ENCODE measurements at regions not wholly inside any gene's neighbourhood (a gene's known extent, or its start where the extent isn't known, plus 50 kb on each side); places are given as distances from the start of the nearest gene placed in this dataset.
"Not testable (repeated sequence)": the region's sequence is repeated elsewhere in the genome, so short reads cannot be mapped to it uniquely, and the experiment has no call there.

DNA sequence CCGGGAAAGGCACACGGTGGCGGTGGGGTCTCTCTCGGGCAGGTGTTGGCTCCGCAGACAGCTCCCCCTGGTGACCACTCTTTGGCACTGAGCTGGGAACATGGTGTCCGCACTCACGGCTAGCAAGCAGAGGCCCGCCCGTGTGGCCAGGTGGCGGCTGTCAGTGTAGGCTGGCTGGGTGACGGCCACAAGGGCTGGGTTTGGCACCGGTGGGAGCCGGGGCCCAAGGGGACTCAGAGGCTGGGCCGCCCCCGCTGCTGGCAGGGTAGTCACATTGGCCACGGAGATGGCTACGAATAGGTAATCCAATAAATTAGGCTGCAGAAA is 1071.7 kb downstream of the RPIA start:
- POLR2A ChIA-PET = no interaction called here

DNA sequence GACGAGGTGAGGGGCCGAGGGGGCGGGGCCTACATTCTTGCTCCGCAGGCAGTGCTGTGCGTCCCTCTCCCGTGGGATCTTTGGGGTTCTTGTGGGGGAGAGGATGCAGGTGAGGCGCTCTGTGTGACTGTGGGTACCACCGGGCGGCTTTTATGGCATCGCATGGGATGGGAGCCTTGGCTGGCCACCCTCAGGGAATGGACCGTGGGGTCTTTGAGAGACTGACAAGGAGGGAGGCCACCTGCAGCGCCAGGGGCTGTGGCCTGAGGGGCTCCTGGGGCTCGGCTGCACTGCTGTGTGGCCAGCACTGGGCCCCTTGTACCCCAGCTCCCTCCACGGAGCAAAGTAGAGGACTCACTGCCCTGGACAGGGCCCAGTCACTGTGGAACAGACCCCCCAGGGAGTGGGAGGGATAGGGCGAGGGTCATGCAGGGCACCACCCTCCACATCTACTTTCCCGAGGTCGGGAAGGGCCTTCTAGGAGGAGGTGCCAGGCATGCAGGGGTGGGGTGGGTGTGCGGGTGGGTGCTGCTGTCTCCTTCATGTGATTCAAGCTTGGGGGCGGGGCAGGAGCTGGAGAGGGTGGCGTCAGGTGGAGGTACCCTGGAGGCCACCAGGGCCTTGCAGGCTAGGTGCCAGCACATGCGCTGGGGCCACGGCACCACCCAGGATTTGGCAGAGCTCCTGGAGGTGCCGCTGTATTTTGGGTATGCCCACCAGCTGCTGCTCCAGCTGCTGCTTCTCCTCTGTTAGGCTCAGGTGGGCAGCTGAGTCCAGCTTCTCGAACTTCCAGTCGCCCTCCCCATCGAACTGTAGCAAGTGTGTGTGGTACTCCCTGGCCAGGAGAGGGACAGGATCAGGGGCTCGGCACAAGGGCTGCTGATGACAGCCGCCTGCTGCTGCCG is 1072.4 kb downstream of the RPIA start:
- no peaks in the 10 kb centered on the region for H3K4me1 Mint-ChIP-seq (ENCODE audit: low read depth)
- Histone ChIP-seq H3K4me3 (ENCODE audit: low read length) (no peak overlapping the region), H3K27ac (ENCODE audit: low read depth in 1 of 2, low read length in 2 of 2) (no peak overlapping the region), H3K9me3 (ENCODE audit: control insufficient read depth in 1 of 2, insufficient read depth in 1 of 2, low read length in 2 of 2) (peaks cover 0 to 65% of the 10 kb centered on the region in 2 experiments), H3K4me1 (ENCODE audit: insufficient read depth, low read length) (no peaks in the 10 kb centered on the region), H3K27me3 (ENCODE audit: control insufficient read depth in 1 of 2, insufficient read depth in 2 of 2, low read length in 2 of 2) (peaks cover 22 to 27% of the 10 kb centered on the region in 2 experiments), H3K36me3 (ENCODE audit: insufficient read depth, low read length) (no peaks in the 10 kb centered on the region)
- DNase-seq (peak in 1 of 14 experiments; percentile 14), ATAC-seq (ENCODE audit: poor library complexity) (no peak)
- CTCF ChIA-PET = no interaction called here
- peaks cover 6% of the 10 kb centered on the region for H3K9me3 Mint-ChIP-seq
- TF ChIP-seq, protein P1, sequence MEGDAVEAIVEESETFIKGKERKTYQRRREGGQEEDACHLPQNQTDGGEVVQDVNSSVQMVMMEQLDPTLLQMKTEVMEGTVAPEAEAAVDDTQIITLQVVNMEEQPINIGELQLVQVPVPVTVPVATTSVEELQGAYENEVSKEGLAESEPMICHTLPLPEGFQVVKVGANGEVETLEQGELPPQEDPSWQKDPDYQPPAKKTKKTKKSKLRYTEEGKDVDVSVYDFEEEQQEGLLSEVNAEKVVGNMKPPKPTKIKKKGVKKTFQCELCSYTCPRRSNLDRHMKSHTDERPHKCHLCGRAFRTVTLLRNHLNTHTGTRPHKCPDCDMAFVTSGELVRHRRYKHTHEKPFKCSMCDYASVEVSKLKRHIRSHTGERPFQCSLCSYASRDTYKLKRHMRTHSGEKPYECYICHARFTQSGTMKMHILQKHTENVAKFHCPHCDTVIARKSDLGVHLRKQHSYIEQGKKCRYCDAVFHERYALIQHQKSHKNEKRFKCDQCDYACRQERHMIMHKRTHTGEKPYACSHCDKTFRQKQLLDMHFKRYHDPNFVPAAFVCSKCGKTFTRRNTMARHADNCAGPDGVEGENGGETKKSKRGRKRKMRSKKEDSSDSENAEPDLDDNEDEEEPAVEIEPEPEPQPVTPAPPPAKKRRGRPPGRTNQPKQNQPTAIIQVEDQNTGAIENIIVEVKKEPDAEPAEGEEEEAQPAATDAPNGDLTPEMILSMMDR (IDR thresholded peaks at IDR 0.05) = no peak
- H3K27ac Mint-ChIP-seq = no peak overlapping the region
- no peak overlapping the region for H3K4me3 Mint-ChIP-seq
- peaks cover 38% of the 10 kb centered on the region for H3K27me3 Mint-ChIP-seq
- H3K36me3 Mint-ChIP-seq (ENCODE audit: low read depth) = no peaks in the 10 kb centered on the region
- intact Hi-C loops (cut with DNase I, micrococcal nuclease) = no loop called here
- POLR2A ChIA-PET = no interaction called here

More for the DNA sequence above, 1071.7 kb downstream of the RPIA start:
- Histone ChIP-seq H3K27ac (ENCODE audit: low read depth in 1 of 2, low read length in 2 of 2) (no peak overlapping the region), H3K4me3 (ENCODE audit: low read length) (no peak overlapping the region), H3K9me3 (ENCODE audit: control insufficient read depth in 1 of 2, insufficient read depth in 1 of 2, low read length in 2 of 2) (peaks cover 0 to 65% of the 10 kb centered on the region in 2 experiments), H3K36me3 (ENCODE audit: insufficient read depth, low read length) (no peaks in the 10 kb centered on the region), H3K4me1 (ENCODE audit: insufficient read depth, low read length) (no peaks in the 10 kb centered on the region), H3K27me3 (ENCODE audit: control insufficient read depth in 1 of 2, insufficient read depth in 2 of 2, low read length in 2 of 2) (peaks cover 22 to 27% of the 10 kb centered on the region in 2 experiments)
- Mint-ChIP-seq H3K27ac (no peak overlapping the region), H3K9me3 (peaks cover 6% of the 10 kb centered on the region), H3K36me3 (ENCODE audit: low read depth) (no peaks in the 10 kb centered on the region), H3K4me3 (no peak overlapping the region), H3K4me1 (ENCODE audit: low read depth) (no peaks in the 10 kb centered on the region), H3K27me3 (peaks cover 34% of the 10 kb centered on the region)
- intact Hi-C loops (cut with DNase I, micrococcal nuclease) = no loop called here
- DNase-seq = peak in 1 of 14 experiments; percentile 22
- CTCF ChIA-PET = no interaction called here
- TF ChIP-seq, protein P1 (IDR thresholded peaks at IDR 0.05) = no peak
- ATAC-seq (ENCODE audit: poor library complexity) = no peak

DNA sequence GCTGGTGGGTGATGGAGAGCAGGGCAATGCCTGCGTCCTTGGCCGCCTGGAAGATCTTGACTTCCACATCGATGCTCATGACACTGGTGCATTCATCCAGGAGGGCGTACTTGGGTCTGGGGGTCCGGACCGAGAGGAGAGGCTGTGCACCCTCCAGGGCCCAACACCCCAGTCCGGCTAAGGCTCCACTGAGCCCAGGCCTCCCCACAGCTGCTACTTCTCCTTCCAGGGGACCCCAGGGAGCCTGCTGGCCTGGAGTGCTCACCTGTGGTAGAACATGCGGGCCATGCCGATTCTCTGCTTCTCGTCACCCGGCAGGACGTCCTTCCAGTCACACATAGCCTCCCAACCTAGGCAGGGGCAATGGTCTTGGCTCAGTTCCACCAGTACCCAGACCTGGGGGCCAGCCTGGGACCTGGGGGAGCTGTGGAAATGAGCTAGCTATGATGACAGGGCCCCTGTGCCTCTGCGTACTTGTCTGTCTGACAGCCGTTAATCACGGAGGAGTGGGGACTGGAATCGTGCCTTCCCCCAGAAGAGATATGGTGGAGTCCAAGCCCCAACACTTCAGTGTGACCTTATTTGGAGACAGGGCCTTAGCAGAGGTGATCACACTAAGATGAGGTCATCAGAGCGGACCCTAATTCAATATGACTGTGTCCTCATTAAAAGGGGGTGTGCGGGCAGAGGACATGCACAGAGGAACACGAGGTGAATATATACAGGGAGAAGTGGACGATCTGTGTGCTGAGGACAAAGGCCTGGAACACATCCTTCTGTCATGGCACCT is 1073.3 kb downstream of the RPIA start:
- H3K9me3 ChIP-seq (ENCODE audit: control insufficient read depth in 1 of 2, insufficient read depth in 1 of 2, low read length in 2 of 2) = peaks cover 0 to 65% of the 10 kb centered on the region in 2 experiments
- intact Hi-C loops (cut with DNase I, micrococcal nuclease); POLR2A ChIA-PET; H3K4me3 ChIP-seq (ENCODE audit: low read length); H3K4me1 Mint-ChIP-seq (ENCODE audit: low read depth); H3K27ac ChIP-seq (ENCODE audit: low read depth in 1 of 2, low read length in 2 of 2); H3K4me3 Mint-ChIP-seq; H3K4me1 ChIP-seq (ENCODE audit: insufficient read depth, low read length); H3K9me3 Mint-ChIP-seq; ATAC-seq (ENCODE audit: poor library complexity); CTCF ChIA-PET; H3K36me3 Mint-ChIP-seq (ENCODE audit: low read depth); H3K36me3 ChIP-seq (ENCODE audit: insufficient read depth, low read length); H3K27ac Mint-ChIP-seq: not testable (repeated sequence)
- peaks cover 22 to 27% of the 10 kb centered on the region in 2 experiments for H3K27me3 ChIP-seq (ENCODE audit: control insufficient read depth in 1 of 2, insufficient read depth in 2 of 2, low read length in 2 of 2)
- peaks cover 45% of the 10 kb centered on the region for H3K27me3 Mint-ChIP-seq
- DNase-seq = peak in 1 of 14 experiments; percentile 15

DNA sequence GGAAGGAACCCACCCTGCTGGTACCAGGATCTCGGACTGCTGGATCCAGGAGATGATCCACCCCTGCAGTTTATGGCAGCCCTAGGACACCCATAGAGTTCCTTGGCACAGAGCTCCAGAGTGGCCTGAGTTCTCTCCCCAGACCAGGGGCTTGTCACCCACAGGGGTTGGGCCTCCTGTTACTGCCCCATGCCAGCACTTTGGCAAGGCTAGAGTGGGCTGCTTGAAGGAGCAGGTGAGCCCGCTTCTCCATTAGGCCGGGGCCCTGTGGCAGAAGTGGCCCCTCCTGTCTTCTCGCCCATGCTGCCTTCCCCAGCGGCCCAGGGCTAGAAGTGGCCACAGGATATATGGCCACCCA is 1073.9 kb downstream of the RPIA start:
- Histone ChIP-seq H3K27me3 (ENCODE audit: control insufficient read depth in 1 of 2, insufficient read depth in 2 of 2, low read length in 2 of 2) (peaks cover 22 to 27% of the 10 kb centered on the region in 2 experiments), H3K9me3 (ENCODE audit: control insufficient read depth in 1 of 2, insufficient read depth in 1 of 2, low read length in 2 of 2) (peaks cover 0 to 65% of the 10 kb centered on the region in 2 experiments)
- H3K27ac Mint-ChIP-seq; H3K27ac ChIP-seq (ENCODE audit: low read depth in 1 of 2, low read length in 2 of 2); H3K36me3 ChIP-seq (ENCODE audit: insufficient read depth, low read length); H3K4me1 Mint-ChIP-seq (ENCODE audit: low read depth); CTCF ChIA-PET; H3K36me3 Mint-ChIP-seq (ENCODE audit: low read depth); H3K4me3 Mint-ChIP-seq; ATAC-seq (ENCODE audit: poor library complexity); intact Hi-C loops (cut with DNase I, micrococcal nuclease); POLR2A ChIA-PET; H3K4me3 ChIP-seq (ENCODE audit: low read length); H3K4me1 ChIP-seq (ENCODE audit: insufficient read depth, low read length): not testable (repeated sequence)
- peak in 1 of 14 experiments; percentile 6 for DNase-seq
- H3K9me3 Mint-ChIP-seq = peaks cover 11% of the 10 kb centered on the region
- H3K27me3 Mint-ChIP-seq = peaks cover 47% of the 10 kb centered on the region

DNA sequence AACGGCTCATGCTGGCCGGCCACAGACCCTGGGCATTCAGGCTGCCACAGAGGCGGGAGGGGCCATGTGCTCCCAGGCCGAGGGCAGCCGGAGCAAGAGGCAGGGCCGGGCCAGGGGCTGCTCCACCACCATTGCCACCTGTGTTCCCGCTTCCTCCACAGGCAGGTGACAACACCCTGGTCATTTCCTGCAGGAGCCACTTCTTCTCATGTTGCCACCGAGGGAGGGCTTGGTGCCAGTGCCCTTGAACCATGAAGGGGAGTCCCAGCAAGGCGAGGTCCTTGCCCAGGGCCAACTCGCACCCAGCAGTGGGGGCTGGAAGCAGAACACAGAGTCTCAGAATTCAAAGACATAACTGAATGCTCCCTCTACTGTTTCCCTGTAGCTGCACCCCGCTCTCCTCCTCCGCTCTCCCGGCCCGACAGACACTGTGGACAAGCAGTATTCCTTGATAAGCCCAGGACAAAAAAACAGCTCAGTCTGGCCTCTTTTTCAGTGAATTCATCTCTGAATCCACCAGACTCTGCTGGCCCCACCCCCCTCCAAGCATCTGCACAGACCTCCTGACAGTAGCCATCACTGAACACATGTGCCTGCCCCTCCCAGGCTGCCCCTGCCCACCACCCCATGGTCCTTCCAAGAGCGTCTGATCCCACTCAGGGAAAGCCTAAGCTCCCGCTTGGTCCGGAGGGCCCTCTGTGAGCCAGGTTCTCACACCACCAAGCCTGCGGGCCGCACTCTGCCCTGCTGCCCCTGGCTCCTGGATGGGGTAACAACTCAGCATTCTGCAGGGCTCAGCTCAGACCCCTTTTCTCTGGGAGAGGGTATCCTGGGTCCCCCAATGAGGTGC is 1074.9 kb downstream of the RPIA start:
- H3K36me3 Mint-ChIP-seq (ENCODE audit: low read depth); H3K4me3 Mint-ChIP-seq; H3K27ac ChIP-seq (ENCODE audit: low read depth in 1 of 2, low read length in 2 of 2); H3K4me1 Mint-ChIP-seq (ENCODE audit: low read depth); H3K27ac Mint-ChIP-seq; CTCF ChIA-PET; H3K4me1 ChIP-seq (ENCODE audit: insufficient read depth, low read length); H3K36me3 ChIP-seq (ENCODE audit: insufficient read depth, low read length); ATAC-seq (ENCODE audit: poor library complexity); H3K4me3 ChIP-seq (ENCODE audit: low read length); intact Hi-C loops (cut with DNase I, micrococcal nuclease); POLR2A ChIA-PET: not testable (repeated sequence)
- peaks cover 49% of the 10 kb centered on the region for H3K27me3 Mint-ChIP-seq
- peaks cover 0 to 61% of the 10 kb centered on the region in 2 experiments for H3K9me3 ChIP-seq (ENCODE audit: control insufficient read depth in 1 of 2, insufficient read depth in 1 of 2, low read length in 2 of 2)
- peaks cover 13% of the 10 kb centered on the region for H3K9me3 Mint-ChIP-seq
- DNase-seq = peak in 1 of 14 experiments; percentile 8
- peaks cover 22 to 27% of the 10 kb centered on the region in 2 experiments for H3K27me3 ChIP-seq (ENCODE audit: control insufficient read depth in 1 of 2, insufficient read depth in 2 of 2, low read length in 2 of 2)
